Chondrocyte (in vitro differentiated cells): ENCODE measurements at regions not wholly inside any gene's neighbourhood (a gene's known extent, or its start where the extent isn't known, plus 50 kb on each side); places are given as distances from the start of the nearest gene placed in this dataset.
A peak's percentile ranks its signal among the peaks of the same experiment; 100 is the strongest.

ENCODE experiments used
- DNase-seq: peaks from one replicate; pipeline ENCODE4 v3.0.0; 2021; ENCODE audit warnings: mixed read lengths, low spot score
- H3K27ac Mint-ChIP-seq: one replicate; pipeline ENCODE4 v1.8.0; 2021; ENCODE audit warnings: mild to moderate bottlenecking, moderate library complexity, mixed read lengths; ENCODE audit not compliant: unreplicated experiment
- H3K27me3 Mint-ChIP-seq: 2 replicates; pipeline ENCODE4 v1.8.0; 2021; ENCODE audit warnings: low read depth, mixed read lengths
- H3K36me3 Mint-ChIP-seq: 2 replicates; pipeline ENCODE4 v1.8.0; 2021; ENCODE audit warnings: low read depth, mixed read lengths
- H3K4me1 Mint-ChIP-seq: 2 replicates; pipeline ENCODE4 v1.8.0; 2021; ENCODE audit warnings: low read depth, mild to moderate bottlenecking, mixed read lengths
- H3K4me3 Mint-ChIP-seq: one replicate; pipeline ENCODE4 v1.8.0; 2021; ENCODE audit warnings: mild to moderate bottlenecking, moderate library complexity, mixed read lengths; ENCODE audit not compliant: unreplicated experiment
- H3K9me3 Mint-ChIP-seq: 2 replicates; pipeline ENCODE4 v1.8.0; 2021; ENCODE audit warnings: low read depth, mixed read lengths
- TF ChIP-seq, protein P1 (sequence below): fragments of 200-600 bp; sonication (generic); IDR thresholded peaks from 2 replicates; pipeline ENCODE4 v1.5.0; 2021; ENCODE audit warnings: antibody characterized with exemption, mild to moderate bottlenecking, moderate library complexity

DNA sequence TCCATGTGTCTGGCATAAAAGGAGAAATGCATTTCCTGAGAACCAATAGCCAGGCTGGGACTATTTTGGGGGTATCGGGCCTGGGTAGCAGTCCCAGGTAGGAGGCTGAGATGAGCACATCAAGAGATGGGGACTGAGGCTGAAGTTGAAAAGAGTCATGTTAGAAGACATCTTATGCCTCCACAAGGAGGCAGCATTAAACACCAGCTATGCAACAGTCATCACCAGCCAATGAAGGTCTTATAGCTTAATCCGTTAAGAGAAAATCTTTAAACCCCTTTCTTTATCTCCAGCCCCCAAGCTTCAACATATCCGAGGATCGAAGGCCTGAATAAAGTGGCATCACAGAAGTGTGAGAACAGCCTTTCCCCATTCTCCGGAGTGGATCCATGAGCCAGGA is 640.7 kb upstream of the PTBP2 start:
- Mint-ChIP-seq H3K27me3 (no peaks in the 10 kb centered on the region), H3K36me3 (peaks cover 2% of the 10 kb centered on the region), H3K9me3 (peaks cover 6% of the 10 kb centered on the region), H3K4me3 (no peak overlapping the region), H3K4me1 (no peaks in the 10 kb centered on the region), H3K27ac (no peak overlapping the region)
- DNase-seq: no peak
- TF ChIP-seq, protein P1, sequence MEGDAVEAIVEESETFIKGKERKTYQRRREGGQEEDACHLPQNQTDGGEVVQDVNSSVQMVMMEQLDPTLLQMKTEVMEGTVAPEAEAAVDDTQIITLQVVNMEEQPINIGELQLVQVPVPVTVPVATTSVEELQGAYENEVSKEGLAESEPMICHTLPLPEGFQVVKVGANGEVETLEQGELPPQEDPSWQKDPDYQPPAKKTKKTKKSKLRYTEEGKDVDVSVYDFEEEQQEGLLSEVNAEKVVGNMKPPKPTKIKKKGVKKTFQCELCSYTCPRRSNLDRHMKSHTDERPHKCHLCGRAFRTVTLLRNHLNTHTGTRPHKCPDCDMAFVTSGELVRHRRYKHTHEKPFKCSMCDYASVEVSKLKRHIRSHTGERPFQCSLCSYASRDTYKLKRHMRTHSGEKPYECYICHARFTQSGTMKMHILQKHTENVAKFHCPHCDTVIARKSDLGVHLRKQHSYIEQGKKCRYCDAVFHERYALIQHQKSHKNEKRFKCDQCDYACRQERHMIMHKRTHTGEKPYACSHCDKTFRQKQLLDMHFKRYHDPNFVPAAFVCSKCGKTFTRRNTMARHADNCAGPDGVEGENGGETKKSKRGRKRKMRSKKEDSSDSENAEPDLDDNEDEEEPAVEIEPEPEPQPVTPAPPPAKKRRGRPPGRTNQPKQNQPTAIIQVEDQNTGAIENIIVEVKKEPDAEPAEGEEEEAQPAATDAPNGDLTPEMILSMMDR: peak; percentile 35

DNA sequence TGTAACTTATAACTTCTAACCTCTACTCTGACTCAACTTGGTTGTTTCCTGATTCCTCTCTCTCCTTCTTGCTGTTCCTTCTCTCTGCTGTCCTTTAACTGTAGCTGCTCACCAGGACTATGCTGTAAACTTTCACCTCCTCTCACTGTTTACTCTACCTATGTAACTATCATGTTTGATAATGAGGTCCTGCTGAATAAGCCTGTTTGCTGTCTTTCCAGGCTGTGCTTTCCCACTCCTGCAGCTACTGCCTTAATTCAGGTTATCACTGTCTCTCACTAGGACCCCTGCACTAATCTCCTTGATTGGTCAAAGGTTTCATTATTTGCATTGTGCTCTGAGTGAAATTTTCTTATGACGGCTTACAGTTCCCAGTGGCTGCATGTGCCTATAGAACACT is 633.9 kb upstream of the PTBP2 start:
- H3K9me3 Mint-ChIP-seq: peaks cover 4% of the 10 kb centered on the region
- DNase-seq: no peak
- TF ChIP-seq, protein P1: no peak

DNA sequence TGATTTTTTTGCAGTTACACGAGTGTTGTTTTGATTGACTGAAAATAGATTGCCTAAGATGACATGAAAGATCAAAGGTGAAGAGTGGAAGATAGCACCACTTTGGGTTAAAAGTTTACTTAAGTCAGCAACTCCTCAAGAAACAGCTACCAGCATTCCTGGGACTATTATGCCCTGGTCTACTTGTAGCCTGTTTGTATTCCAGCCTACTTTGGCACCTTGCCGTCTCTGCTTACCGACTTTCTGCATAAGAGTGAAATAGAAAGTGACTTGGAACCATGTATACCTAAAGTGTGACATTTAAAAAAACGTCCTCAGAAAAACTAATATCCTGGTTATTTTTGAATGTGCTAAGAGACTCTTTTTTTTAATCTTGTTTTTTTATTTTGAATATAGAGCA is 631.5 kb upstream of the PTBP2 start:
- no peak for DNase-seq
- Mint-ChIP-seq H3K27ac (no peak overlapping the region), H3K4me3 (no peak overlapping the region), H3K4me1 (no peaks in the 10 kb centered on the region), H3K27me3 (no peaks in the 10 kb centered on the region), H3K36me3 (no peaks in the 10 kb centered on the region), H3K9me3 (no peaks in the 10 kb centered on the region)
- TF ChIP-seq, protein P1: no peak

More for the DNA sequence above, 633.9 kb upstream of the PTBP2 start:
- Mint-ChIP-seq H3K27me3 (no peaks in the 10 kb centered on the region), H3K4me3 (no peak overlapping the region), H3K4me1 (no peaks in the 10 kb centered on the region), H3K27ac (no peak overlapping the region), H3K36me3 (peaks cover 1% of the 10 kb centered on the region)

DNA sequence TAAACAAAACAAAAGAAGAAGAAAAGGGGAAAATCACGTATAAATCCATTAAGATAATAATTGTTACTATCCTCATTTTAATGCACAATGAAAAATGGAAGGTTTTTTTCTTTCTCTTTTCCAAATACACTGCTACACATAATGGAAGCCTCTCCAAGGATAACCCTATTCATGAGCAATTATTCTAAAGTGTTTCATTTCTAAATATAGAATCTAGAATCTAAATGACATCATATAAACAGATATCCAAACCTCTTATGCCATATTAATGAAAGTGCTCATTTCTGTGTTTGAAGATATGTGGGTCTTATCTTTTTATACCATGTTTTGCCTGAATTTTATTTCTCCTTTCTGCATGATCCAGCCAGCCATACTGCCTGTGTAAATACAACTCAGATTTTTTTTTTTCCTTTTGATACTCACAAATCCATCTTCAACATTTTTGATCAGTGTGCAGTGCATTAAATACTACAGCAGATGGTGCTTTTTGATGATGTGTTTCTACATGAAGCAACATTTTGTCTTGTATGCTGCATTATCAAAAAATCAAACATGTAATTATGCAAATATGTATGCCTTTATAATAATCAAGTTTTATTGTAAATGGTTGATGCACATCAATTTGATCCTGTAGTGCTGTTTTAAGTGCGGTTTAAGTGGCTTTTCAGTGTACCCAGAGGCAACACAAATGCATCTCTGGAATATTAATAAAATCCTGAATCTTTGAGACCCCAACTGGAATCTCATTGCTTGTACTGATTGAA is 625.6 kb upstream of the PTBP2 start:
- Mint-ChIP-seq H3K27me3 (peaks cover 13% of the 10 kb centered on the region), H3K9me3 (no peaks in the 10 kb centered on the region), H3K4me3 (no peak overlapping the region), H3K27ac (no peak overlapping the region), H3K36me3 (no peaks in the 10 kb centered on the region), H3K4me1 (no peaks in the 10 kb centered on the region)
- no peak for DNase-seq
- TF ChIP-seq, protein P1: no peak

DNA sequence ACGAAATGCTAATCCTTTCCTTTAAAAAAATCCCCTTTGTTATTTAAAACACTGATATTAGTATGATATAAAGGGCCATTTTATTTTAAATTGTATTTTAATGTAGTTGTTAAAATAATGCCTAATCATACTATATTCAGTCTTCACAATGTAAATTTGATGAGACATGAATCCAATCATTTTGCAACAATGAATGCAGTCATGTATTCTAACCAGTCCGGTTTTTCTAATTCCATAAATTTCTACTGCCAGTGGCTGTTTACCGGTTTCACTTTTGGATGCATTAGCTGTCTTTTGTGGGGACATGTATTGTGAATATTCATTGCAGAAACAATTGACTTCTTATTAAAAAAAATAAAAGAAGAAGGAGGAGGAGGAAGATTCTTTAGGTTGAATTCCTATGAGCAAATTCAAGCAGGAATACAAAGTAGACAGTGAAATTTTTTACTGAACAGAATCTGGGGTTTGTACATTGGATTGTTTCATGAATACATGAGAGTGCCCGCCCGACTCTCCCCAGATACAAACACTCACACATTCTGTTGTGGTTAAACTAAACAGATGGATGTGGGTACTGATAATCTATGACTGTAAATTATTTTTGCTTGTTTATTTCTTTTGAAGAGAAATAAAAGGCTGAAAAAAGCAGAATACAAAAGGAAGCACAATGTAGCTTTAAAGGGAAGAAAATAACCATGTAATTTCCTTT is 624.8 kb upstream of the PTBP2 start:
- Mint-ChIP-seq H3K36me3 (no peaks in the 10 kb centered on the region), H3K27me3 (peaks cover 14% of the 10 kb centered on the region), H3K4me3 (no peak overlapping the region), H3K9me3 (no peaks in the 10 kb centered on the region), H3K27ac (no peak overlapping the region), H3K4me1 (no peaks in the 10 kb centered on the region)
- TF ChIP-seq, protein P1: no peak
- no peak for DNase-seq
